OCI-LY3 (cell line): ENCODE measurements at regions not wholly inside any gene's neighbourhood (a gene's known extent, or its start where the extent isn't known, plus 50 kb on each side); places are given as distances from the start of the nearest gene placed in this dataset.

ENCODE experiments used
- H2AFZ ChIP-seq: fragments of 200-600, 300-600 bp; shearing (Covaris generic); 2 replicates; pipeline ENCODE4 v1.6.0; 2014; ENCODE audit warnings: antibody characterized with exemption, low read depth, low read length
- H3K27ac ChIP-seq: fragments of 200-600, 300-600 bp; sonication (generic); 2 replicates; pipeline ENCODE4 v1.5.1; 2014; ENCODE audit warnings: mild to moderate bottlenecking, low read length, moderate library complexity, mixed read lengths
- H3K27me3 ChIP-seq: fragments of 200-600, 300-600 bp; sonication (generic); 2 replicates; pipeline ENCODE4 v1.6.1; 2014; ENCODE audit warnings: low read depth, low read length, mixed read lengths
- H3K36me3 ChIP-seq: fragments of 200-600, 300-600 bp; sonication (generic); replicated peaks from 2 replicates; pipeline ENCODE3; 2014; ENCODE audit warnings: low read depth, low read length, mixed read lengths
- H3K4me1 ChIP-seq: fragments of 300-600, 200-600 bp; sonication (generic); 2 replicates; pipeline ENCODE4 v1.6.1; 2014; ENCODE audit warnings: low read length, mixed read lengths
- H3K4me2 ChIP-seq: fragments of 200-600, 300-600 bp; sonication (generic); 2 replicates; pipeline ENCODE4 v1.6.1; 2014; ENCODE audit warnings: low read length, mixed read lengths
- H3K4me3 ChIP-seq: fragments of 300-600, 200-600 bp; sonication (generic); 2 replicates; pipeline ENCODE4 v1.5.1; 2014; ENCODE audit warnings: antibody characterized with exemption, mild to moderate bottlenecking, low read length, moderate library complexity
- H3K79me2 ChIP-seq: fragments of 300-600, 200-600 bp; shearing (Covaris generic); 2 replicates; pipeline ENCODE4 v1.6.1; 2014; ENCODE audit warnings: mild to moderate bottlenecking, low read length, mixed read lengths
- H3K9ac ChIP-seq: fragments of 300-600, 200-600 bp; shearing (Covaris generic); 2 replicates; pipeline ENCODE4 v1.6.0; 2014; ENCODE audit warnings: mild to moderate bottlenecking, low read length, moderate library complexity
- H3K9me3 ChIP-seq: fragments of 200-600, 300-600 bp; shearing (Covaris generic); 2 replicates; pipeline ENCODE4 v1.6.1; 2014; ENCODE audit warnings: low read length, mixed read lengths; ENCODE audit not compliant: insufficient read depth
- H4K20me1 ChIP-seq: fragments of 200-600, 300-600 bp; sonication (generic); 2 replicates; pipeline ENCODE4 v1.6.1; 2016; ENCODE audit warnings: low read length, mixed read lengths; ENCODE audit not compliant: insufficient read depth
- EZH2phosphoT487 ChIP-seq: fragments of 200-600 bp; shearing (Covaris generic); IDR thresholded peaks from 2 replicates; pipeline ENCODE4 v1.6.1; 2018; ENCODE audit warnings: antibody characterized with exemption, mixed run types, low read depth
- TF ChIP-seq, protein P1 (sequence below): fragments of 200-600, 300-600 bp; sonication (generic); IDR thresholded peaks from 2 replicates; pipeline ENCODE4 v1.5.1; 2014; ENCODE audit warnings: antibody characterized with exemption, low read length, low read depth

- Histone ChIP-seq H3K4me3 (no peak overlapping the region), H3K9ac (no peak overlapping the region), H3K9me3 (no peaks in the 10 kb centered on the region), H3K79me2 (no peaks in the 10 kb centered on the region), H3K4me2 (no peak overlapping the region), H2AFZ (no peak overlapping the region), H3K4me1 (no peaks in the 10 kb centered on the region), H3K36me3 (no peaks in the 10 kb centered on the region), H4K20me1 (no peaks in the 10 kb centered on the region), H3K27me3 (0 out of 2 replicates have a peak, but pooled peaks cover 3% of the 10 kb centered on the region), H3K27ac (no peak overlapping the region)
- TF ChIP-seq EZH2phosphoT487 = no peak
- TF ChIP-seq, protein P1, sequence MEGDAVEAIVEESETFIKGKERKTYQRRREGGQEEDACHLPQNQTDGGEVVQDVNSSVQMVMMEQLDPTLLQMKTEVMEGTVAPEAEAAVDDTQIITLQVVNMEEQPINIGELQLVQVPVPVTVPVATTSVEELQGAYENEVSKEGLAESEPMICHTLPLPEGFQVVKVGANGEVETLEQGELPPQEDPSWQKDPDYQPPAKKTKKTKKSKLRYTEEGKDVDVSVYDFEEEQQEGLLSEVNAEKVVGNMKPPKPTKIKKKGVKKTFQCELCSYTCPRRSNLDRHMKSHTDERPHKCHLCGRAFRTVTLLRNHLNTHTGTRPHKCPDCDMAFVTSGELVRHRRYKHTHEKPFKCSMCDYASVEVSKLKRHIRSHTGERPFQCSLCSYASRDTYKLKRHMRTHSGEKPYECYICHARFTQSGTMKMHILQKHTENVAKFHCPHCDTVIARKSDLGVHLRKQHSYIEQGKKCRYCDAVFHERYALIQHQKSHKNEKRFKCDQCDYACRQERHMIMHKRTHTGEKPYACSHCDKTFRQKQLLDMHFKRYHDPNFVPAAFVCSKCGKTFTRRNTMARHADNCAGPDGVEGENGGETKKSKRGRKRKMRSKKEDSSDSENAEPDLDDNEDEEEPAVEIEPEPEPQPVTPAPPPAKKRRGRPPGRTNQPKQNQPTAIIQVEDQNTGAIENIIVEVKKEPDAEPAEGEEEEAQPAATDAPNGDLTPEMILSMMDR = no peak
Observed at GRCh38 chr2:239650674-239651073, 249.9 kb upstream of the HDAC4 start.

GRCh38 chr2:239649309-239649708, 248.5 kb upstream of the HDAC4 start:
- H4K20me1 ChIP-seq = no peaks in the 10 kb centered on the region
- H3K9me3 ChIP-seq = no peaks in the 10 kb centered on the region
- no peak overlapping the region for H3K4me3 ChIP-seq
- no peak overlapping the region for H3K27ac ChIP-seq
- H2AFZ ChIP-seq = no peak overlapping the region
- TF ChIP-seq, protein P1 = no peak
- TF ChIP-seq EZH2phosphoT487 = no peak
- H3K36me3 ChIP-seq = no peaks in the 10 kb centered on the region
- H3K4me1 ChIP-seq = no peaks in the 10 kb centered on the region
- no peak overlapping the region for H3K4me2 ChIP-seq
- H3K27me3 ChIP-seq = 0 out of 2 replicates have a peak, but pooled peaks cover 3% of the 10 kb centered on the region
- H3K79me2 ChIP-seq = no peaks in the 10 kb centered on the region
- no peak overlapping the region for H3K9ac ChIP-seq

DNA sequence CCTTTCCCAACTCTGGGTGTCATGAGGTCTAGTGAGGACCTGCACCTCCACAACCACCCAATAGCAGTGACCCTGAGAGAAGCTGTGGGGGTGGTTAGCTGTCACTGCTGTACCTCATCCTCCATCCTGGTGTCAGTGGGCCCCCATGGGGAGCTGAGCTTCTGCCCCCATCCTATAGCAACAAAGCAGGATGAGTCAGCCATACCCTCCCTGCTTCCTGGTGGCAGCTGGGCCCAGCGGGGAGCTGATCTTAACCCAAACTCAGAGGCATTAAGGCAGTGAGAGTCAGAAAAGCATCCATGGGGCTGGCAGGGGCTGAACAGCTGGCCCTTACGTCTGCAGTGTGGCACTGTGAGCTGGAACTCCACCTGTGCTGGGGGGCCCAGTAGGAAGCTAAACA, 247.8 kb upstream of the HDAC4 start:
- Histone ChIP-seq H3K4me2 (no peak overlapping the region), H3K9me3 (no peaks in the 10 kb centered on the region), H3K27me3 (0 out of 2 replicates have a peak, but pooled peaks cover 3% of the 10 kb centered on the region), H4K20me1 (no peaks in the 10 kb centered on the region), H3K4me3 (no peak overlapping the region), H2AFZ (no peak overlapping the region), H3K79me2 (no peaks in the 10 kb centered on the region), H3K4me1 (no peaks in the 10 kb centered on the region), H3K9ac (no peak overlapping the region), H3K27ac (no peak overlapping the region), H3K36me3 (no peaks in the 10 kb centered on the region)
- TF ChIP-seq, protein P1 = no peak
- TF ChIP-seq EZH2phosphoT487 = no peak

DNA sequence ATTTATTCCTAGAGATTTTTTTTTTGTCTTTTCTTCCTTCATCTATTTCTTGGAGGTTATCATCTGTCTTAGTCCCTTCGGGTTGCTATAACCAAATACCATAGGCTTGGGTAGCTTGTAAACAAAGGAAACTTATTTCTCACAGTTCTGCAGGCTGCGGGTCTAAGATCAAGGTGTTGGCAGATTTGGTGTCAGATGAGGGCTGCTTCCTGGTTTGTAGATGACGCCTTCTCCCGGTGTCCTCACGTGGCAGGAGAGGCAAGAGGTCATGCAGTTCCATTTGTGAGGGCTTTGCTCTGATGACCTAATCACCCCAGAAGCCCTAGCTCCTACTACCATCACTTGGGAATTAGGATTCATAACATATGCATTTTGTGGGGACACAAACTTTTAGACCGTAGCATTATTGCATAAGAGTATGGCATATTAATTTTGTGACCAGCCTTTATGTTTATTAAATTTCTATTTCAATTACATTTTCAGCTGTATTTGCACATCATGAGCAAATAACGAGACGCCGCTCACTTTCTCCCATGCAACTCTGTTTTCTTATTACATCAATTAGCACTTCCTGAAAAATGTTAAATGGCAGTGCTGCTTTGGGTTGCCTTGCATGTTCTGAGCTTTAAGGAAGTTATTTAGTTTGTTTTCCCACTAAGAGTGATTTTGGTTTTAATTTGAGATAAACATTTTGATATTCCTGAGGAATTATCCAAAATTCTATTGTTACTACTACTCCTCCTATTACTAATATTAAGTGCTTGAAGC, 246.4 kb upstream of the HDAC4 start:
- no peak overlapping the region for H3K4me2 ChIP-seq
- H3K27me3 ChIP-seq = 0 out of 2 replicates have a peak, but pooled peaks cover 3% of the 10 kb centered on the region
- no peaks in the 10 kb centered on the region for H3K4me1 ChIP-seq
- H3K36me3 ChIP-seq = no peaks in the 10 kb centered on the region
- no peak overlapping the region for H2AFZ ChIP-seq
- TF ChIP-seq EZH2phosphoT487 = no peak
- TF ChIP-seq, protein P1 = no peak
- no peaks in the 10 kb centered on the region for H4K20me1 ChIP-seq
- no peaks in the 10 kb centered on the region for H3K9me3 ChIP-seq
- H3K4me3 ChIP-seq = no peak overlapping the region
- H3K79me2 ChIP-seq = no peaks in the 10 kb centered on the region
- no peak overlapping the region for H3K9ac ChIP-seq
- H3K27ac ChIP-seq = no peak overlapping the region
